Kidney epithelial cell (primary cell): ENCODE measurements at regions not wholly inside any gene's neighbourhood (a gene's known extent, or its start where the extent isn't known, plus 50 kb on each side); places are given as distances from the start of the nearest gene placed in this dataset.

ENCODE experiments used
- DNase-seq: peaks from one replicate; pipeline ENCODE4 v3.0.0-alpha.2; 2010; ENCODE audit warnings: low read depth
- H3K27me3 ChIP-seq: 2 replicates; pipeline ENCODE4 v1.6.0; 2011; ENCODE audit warnings: low read length; ENCODE audit not compliant: control insufficient read depth, insufficient read depth
- H3K36me3 ChIP-seq: 2 replicates; pipeline ENCODE4 v1.5.1; 2011; ENCODE audit warnings: low read length; ENCODE audit not compliant: control insufficient read depth, insufficient read depth
- H3K4me3 ChIP-seq: 2 replicates; pipeline ENCODE4 v1.5.1; 2011; ENCODE audit warnings: low read depth, mild to moderate bottlenecking, control low read depth, low read length
- TF ChIP-seq, protein P1 (sequence below): IDR thresholded peaks from 2 replicates; pipeline ENCODE4 v1.5.1; 2011; ENCODE audit warnings: mild to moderate bottlenecking, moderate library complexity, low read length, control low read depth, inconsistent platforms; ENCODE audit not compliant: insufficient read depth, poor library complexity, severe bottlenecking

DNA sequence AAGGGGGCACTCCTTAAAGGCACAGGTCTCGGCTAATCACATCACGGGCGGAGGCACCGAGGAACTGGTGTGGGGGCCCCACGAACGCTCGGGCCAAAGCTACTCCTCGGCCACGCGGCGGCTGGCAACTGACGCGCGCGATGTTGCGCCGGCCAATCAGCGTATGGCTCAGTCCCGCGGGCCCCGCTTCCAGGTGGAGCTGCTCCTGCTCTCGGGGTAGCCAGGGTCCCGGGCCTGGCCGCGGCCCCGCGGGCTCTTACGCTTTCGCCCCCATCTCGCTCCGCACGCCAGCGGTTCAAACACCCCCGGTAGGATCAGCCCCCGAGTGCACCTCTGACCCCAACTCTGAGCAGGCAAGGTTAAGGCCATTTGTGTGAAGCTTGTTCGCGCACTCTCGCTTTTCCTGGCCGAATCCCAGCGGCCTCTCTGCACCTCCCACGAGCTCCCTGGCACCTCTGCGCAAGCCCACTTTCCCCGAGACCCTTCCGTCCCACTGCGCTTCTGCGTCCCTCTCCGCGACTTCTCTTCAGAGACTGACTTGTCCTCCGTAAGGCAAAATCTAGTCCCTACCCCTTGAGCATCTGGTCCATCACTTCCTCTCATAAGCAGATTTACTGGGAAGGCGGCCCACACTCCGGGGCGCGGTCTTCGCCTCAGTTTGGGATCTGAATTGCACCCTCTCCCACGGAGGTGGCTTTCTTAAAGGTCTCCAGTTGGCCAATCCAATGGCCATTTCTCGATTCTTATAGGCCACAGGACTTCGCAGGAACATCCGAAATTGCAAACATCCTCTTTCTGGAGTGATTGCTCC, 200.9 kb upstream of the TBX20 start:
- H3K36me3 ChIP-seq, result no peaks in the 10 kb centered on the region
- no peak for DNase-seq
- H3K27me3 ChIP-seq, result peaks cover 12% of the 10 kb centered on the region
- TF ChIP-seq, protein P1, sequence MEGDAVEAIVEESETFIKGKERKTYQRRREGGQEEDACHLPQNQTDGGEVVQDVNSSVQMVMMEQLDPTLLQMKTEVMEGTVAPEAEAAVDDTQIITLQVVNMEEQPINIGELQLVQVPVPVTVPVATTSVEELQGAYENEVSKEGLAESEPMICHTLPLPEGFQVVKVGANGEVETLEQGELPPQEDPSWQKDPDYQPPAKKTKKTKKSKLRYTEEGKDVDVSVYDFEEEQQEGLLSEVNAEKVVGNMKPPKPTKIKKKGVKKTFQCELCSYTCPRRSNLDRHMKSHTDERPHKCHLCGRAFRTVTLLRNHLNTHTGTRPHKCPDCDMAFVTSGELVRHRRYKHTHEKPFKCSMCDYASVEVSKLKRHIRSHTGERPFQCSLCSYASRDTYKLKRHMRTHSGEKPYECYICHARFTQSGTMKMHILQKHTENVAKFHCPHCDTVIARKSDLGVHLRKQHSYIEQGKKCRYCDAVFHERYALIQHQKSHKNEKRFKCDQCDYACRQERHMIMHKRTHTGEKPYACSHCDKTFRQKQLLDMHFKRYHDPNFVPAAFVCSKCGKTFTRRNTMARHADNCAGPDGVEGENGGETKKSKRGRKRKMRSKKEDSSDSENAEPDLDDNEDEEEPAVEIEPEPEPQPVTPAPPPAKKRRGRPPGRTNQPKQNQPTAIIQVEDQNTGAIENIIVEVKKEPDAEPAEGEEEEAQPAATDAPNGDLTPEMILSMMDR, result no peak
- no peak overlapping the region for H3K4me3 ChIP-seq

DNA sequence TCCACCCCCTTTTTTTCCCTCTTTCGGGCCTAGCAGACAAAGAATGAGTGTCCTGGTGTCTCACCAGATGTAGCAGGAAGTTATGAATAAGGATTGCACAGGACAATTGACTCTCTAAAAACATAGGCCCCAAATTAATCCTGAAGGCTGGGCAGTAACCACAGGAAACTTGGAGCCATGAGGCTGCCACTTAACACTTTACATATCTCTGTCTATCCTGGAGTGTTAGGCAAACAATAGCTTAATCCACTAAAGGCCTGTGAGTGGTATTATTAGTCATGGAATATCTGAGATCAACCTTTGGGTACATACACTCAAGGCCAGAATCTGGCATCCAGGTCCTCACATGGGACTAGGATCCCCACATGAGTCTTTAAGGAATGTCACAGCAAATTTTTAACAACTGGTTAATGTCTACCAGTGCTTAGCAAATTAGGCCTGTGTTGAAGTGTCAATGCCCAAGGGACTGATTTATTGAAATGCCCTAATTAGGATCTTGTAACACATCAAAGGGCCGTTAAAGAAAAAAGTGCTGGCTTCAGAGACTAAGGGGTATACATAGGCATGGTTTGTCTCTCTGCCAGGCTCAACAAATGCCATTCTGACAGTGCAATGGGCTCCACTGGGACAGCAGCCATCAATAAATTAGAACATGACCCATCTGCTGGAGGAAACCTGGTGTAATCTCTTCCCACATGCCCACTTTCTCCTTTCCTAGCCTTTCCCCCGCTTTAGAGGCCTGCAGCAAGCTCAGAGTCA, 196.7 kb upstream of the TBX20 start:
- DNase-seq, result no peak
- Histone ChIP-seq H3K36me3 (no peaks in the 10 kb centered on the region), H3K27me3 (peaks cover 12% of the 10 kb centered on the region), H3K4me3 (no peak overlapping the region)
- TF ChIP-seq, protein P1, result no peak

DNA sequence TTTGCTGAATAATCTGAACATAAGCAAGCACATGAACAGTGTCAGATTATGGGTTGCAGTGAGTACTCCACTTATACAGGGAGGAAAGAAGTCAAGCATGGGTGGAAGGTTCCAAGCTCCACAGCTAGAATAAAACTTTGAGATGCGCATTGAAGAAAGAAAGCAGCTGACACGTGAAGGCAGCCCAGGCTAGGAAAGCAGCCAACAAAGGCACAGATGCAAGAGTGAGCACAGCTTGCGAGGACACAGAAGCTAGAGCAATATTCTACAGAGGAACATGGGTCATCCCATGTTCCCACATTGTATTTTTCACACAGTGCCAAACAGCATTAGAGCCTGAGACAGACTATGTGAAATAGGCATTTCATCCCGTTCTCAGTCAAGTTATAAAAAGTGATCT, 194.6 kb upstream of the TBX20 start:
- no peaks in the 10 kb centered on the region for H3K27me3 ChIP-seq
- H3K36me3 ChIP-seq, result no peaks in the 10 kb centered on the region
- TF ChIP-seq, protein P1, result no peak
- DNase-seq, result no peak
- H3K4me3 ChIP-seq, result no peak overlapping the region

DNA sequence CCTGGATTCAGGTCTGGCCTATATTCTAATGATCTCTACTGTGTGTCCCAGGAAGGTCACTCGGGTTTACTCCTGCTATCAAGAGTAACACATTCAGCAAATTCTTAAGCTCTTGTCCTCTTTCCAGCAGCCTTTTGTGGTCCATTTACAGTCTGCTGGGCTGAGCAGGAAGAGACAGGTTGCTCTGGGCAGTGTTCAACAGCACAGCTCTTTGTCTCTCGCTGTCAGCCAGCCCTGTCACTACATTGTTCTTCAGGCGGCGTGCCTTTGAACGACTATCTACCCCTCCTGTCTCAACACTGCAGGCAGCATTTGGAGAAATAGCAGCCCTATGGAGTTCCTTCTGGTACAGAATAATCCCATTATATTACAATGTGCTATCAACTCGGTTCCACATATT, 192.2 kb upstream of the TBX20 start:
- TF ChIP-seq, protein P1, result no peak
- H3K27me3 ChIP-seq, result no peaks in the 10 kb centered on the region

DNA sequence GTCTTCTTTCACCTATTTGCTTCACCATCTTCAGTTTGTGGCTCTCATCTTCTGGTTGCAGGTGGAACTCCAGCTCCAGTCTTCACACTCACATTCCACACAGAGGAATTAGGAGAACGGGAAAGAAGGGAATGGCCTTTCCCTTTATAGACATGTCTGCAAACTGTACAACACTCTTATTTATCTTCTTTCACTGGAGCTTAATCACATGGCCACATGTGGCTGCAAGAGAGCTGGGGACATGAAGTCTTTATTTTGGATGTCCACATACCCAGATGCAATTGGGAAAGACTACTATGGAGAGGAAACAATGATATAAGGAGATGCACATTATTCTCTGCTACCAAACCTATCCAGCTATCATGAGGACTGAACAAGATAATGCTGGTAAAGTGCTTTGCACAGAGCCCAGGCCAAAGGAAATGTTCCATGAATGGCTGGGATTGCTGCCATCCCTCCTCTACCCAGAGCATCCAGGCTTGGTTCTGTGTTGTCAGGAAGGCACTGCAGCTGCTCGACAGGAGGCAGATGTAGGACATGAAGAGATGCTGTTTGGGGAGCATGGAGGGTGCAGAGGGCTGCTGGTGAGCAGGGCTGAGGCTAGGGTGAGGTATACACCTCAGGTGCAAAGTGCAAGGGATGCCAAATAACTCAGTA, 183.8 kb upstream of the TBX20 start:
- no peaks in the 10 kb centered on the region for H3K36me3 ChIP-seq
- H3K4me3 ChIP-seq, result no peak overlapping the region
- DNase-seq, result no peak
- TF ChIP-seq, protein P1, result no peak
- H3K27me3 ChIP-seq, result no peaks in the 10 kb centered on the region

More for the DNA sequence above, 192.2 kb upstream of the TBX20 start:
- DNase-seq, result no peak
- Histone ChIP-seq H3K36me3 (no peaks in the 10 kb centered on the region), H3K4me3 (no peak overlapping the region)
